H9 (cell line): ENCODE measurements at regions not wholly inside any gene's neighbourhood (a gene's known extent, or its start where the extent isn't known, plus 50 kb on each side); places are given as distances from the start of the nearest gene placed in this dataset.

Experiments used
- DNase-seq: peaks from one replicate; pipeline ENCODE4 v3.0.0-alpha.2; 2017
- H2AFZ ChIP-seq: one replicate; pipeline ENCODE4 v1.6.1; 2013; ENCODE audit warnings: mild to moderate bottlenecking, low read length, control low read depth, moderate library complexity
- H2AK5ac ChIP-seq: 2 replicates; pipeline ENCODE4 v1.6.1; 2013; ENCODE audit warnings: low read length, control low read depth, mixed read lengths; ENCODE audit not compliant: insufficient read length
- H2BK120ac ChIP-seq: one replicate; pipeline ENCODE4 v1.6.1; 2013; ENCODE audit warnings: low read depth, mild to moderate bottlenecking, low read length, control low read depth, inconsistent platforms; ENCODE audit not compliant: poor library complexity, severe bottlenecking
- H2BK12ac ChIP-seq: 2 replicates; pipeline ENCODE4 v1.6.1; 2013; ENCODE audit warnings: low read length, control low read depth, mixed read lengths, low read depth; ENCODE audit not compliant: insufficient read length
- H2BK15ac ChIP-seq: 2 replicates; pipeline ENCODE4 v1.6.1; 2013; ENCODE audit warnings: low read depth, low read length, control low read depth
- H2BK20ac ChIP-seq: one replicate; pipeline ENCODE4 v1.6.1; 2013; ENCODE audit warnings: low read depth, mild to moderate bottlenecking, low read length, control low read depth, inconsistent platforms; ENCODE audit not compliant: poor library complexity, severe bottlenecking
- H2BK5ac ChIP-seq: 2 replicates; pipeline ENCODE4 v1.6.1; 2013; ENCODE audit warnings: low read length, control low read depth, mixed read lengths; ENCODE audit not compliant: insufficient read length
- H3K14ac ChIP-seq: 2 replicates; pipeline ENCODE4 v1.6.1; 2013; ENCODE audit warnings: low read length, control low read depth; ENCODE audit not compliant: insufficient read depth
- H3K18ac ChIP-seq: 2 replicates; pipeline ENCODE4 v1.6.1; 2013; ENCODE audit warnings: low read depth, mild to moderate bottlenecking, mixed read lengths, low read length, control low read depth; ENCODE audit not compliant: insufficient read length
- H3K23ac ChIP-seq: 2 replicates; pipeline ENCODE4 v1.6.1; 2013; ENCODE audit warnings: low read length, control low read depth, mixed read lengths, low read depth; ENCODE audit not compliant: insufficient read length
- H3K23me2 ChIP-seq: 2 replicates; pipeline ENCODE4 v1.6.1; 2013; ENCODE audit warnings: low read depth, mild to moderate bottlenecking, mixed read lengths, low read length, control low read depth; ENCODE audit not compliant: insufficient read length, poor library complexity, severe bottlenecking
- H3K27ac ChIP-seq: 2 replicates; pipeline ENCODE4 v1.5.1; 2013; ENCODE audit warnings: low read length, control low read depth, mixed read lengths, low read depth; ENCODE audit not compliant: insufficient read length
- H3K27me3 ChIP-seq: 2 replicates; pipeline ENCODE4 v1.6.1; 2013; ENCODE audit warnings: low read length, control low read depth, inconsistent platforms; ENCODE audit not compliant: insufficient read depth
- H3K4ac ChIP-seq: 2 replicates; pipeline ENCODE4 v1.6.1; 2013; ENCODE audit warnings: low read depth, mild to moderate bottlenecking, control low read depth, inconsistent platforms, low read length, moderate library complexity
- H3K4me1 ChIP-seq: 2 replicates; pipeline ENCODE4 v1.6.1; 2013; ENCODE audit warnings: low read length, control low read depth, inconsistent platforms; ENCODE audit not compliant: insufficient read depth
- H3K4me2 ChIP-seq: 2 replicates; pipeline ENCODE4 v1.6.1; 2013; ENCODE audit warnings: low read length, control low read depth, mixed read lengths; ENCODE audit not compliant: insufficient read length, insufficient read depth
- H3K56ac ChIP-seq: 2 replicates; pipeline ENCODE4 v1.6.1; 2013; ENCODE audit warnings: low read depth, mild to moderate bottlenecking, mixed read lengths, low read length, control low read depth; ENCODE audit not compliant: insufficient read length
- H3K79me1 ChIP-seq: 2 replicates; pipeline ENCODE4 v1.6.1; 2013; ENCODE audit warnings: low read depth, mild to moderate bottlenecking, moderate library complexity, low read length, control low read depth, inconsistent platforms; ENCODE audit not compliant: insufficient read depth, poor library complexity, severe bottlenecking
- H3K79me2 ChIP-seq: 2 replicates; pipeline ENCODE4 v1.6.1; 2013; ENCODE audit warnings: low read length, control low read depth, inconsistent platforms; ENCODE audit not compliant: insufficient read depth
- H3K9ac ChIP-seq: 2 replicates; pipeline ENCODE4 v1.6.1; 2013; ENCODE audit warnings: low read length, control low read depth, mixed read lengths; ENCODE audit not compliant: insufficient read length; ENCODE audit errors: extremely low read depth
- H3K9me3 ChIP-seq: one replicate; pipeline ENCODE4 v1.6.1; 2013; ENCODE audit warnings: low read depth, low read length, inconsistent platforms; ENCODE audit not compliant: control insufficient read depth
- H3T11ph ChIP-seq: one replicate; pipeline ENCODE4 v1.6.1; 2013; ENCODE audit warnings: mild to moderate bottlenecking, low read length, control low read depth, inconsistent platforms
- H4K20me1 ChIP-seq: one replicate; pipeline ENCODE4 v1.6.1; 2013; ENCODE audit not compliant: control insufficient read depth, insufficient read length, insufficient read depth
- H4K5ac ChIP-seq: 2 replicates; pipeline ENCODE4 v1.6.1; 2013; ENCODE audit warnings: low read depth, mild to moderate bottlenecking, mixed read lengths, low read length, control low read depth; ENCODE audit not compliant: insufficient read length
- H4K8ac ChIP-seq: replicated peaks from 2 replicates; pipeline ENCODE4 v1.6.1; 2013; ENCODE audit warnings: low read length, control low read depth, mixed read lengths, low read depth; ENCODE audit not compliant: insufficient read length
- H4K91ac ChIP-seq: 2 replicates; pipeline ENCODE4 v1.6.1; 2013; ENCODE audit warnings: low read depth, mild to moderate bottlenecking, moderate library complexity, mixed read lengths, low read length, control low read depth; ENCODE audit not compliant: insufficient read length
- H3K27ac Mint-ChIP-seq, 3 experiments: 2 replicates in 2 of 3; 3 replicates in 1 of 3; pipeline ENCODE4 v1.8.0; 2020 to 2021; ENCODE audit warnings: mixed read lengths in 3 of 3, mild to moderate bottlenecking in 1 of 3, moderate library complexity in 1 of 3
- H3K27me3 Mint-ChIP-seq: 2 replicates; pipeline ENCODE4 v1.8.0; 2021; ENCODE audit warnings: low read depth, mild to moderate bottlenecking, moderate library complexity, mixed read lengths
- H3K36me3 Mint-ChIP-seq, 3 experiments: 2 replicates in 2 of 3; 3 replicates in 1 of 3; pipeline ENCODE4 v1.8.0; 2020 to 2021; ENCODE audit warnings: low read depth in 3 of 3, mixed read lengths in 3 of 3; ENCODE audit not compliant: insufficient read depth in 1 of 3
- H3K4me1 Mint-ChIP-seq, 2 experiments: 2 replicates each; pipeline ENCODE4 v1.8.0; 2020; ENCODE audit warnings: mixed read lengths in 2 of 2
- H3K4me3 Mint-ChIP-seq, 2 experiments: 2 replicates in 1 of 2; 3 replicates in 1 of 2; pipeline ENCODE4 v1.8.0; 2020 to 2021; ENCODE audit warnings: mild to moderate bottlenecking in 2 of 2, mixed read lengths in 2 of 2, moderate library complexity in 1 of 2
- H3K9me3 Mint-ChIP-seq, 2 experiments: 2 replicates in 1 of 2; 3 replicates in 1 of 2; pipeline ENCODE4 v1.8.0; 2020; ENCODE audit warnings: mild to moderate bottlenecking in 2 of 2, mixed read lengths in 2 of 2, moderate library complexity in 1 of 2
- CTCF ChIP-seq: fragments of 200-600 bp; sonication (generic); conservative IDR thresholded peaks from 3 replicates; pipeline ENCODE4 v1.8.0; 2021; ENCODE audit warnings: antibody characterized with exemption, mild to moderate bottlenecking
- WGBS: extraction: QIAGEN DNeasy Blood & Tissue Kit; methylation state at CpG from one replicate; pipeline ENCODE4 v1.1.7; 2013; ENCODE audit warnings: missing lambda C conversion rate, low lambda C conversion rate, mixed read lengths; ENCODE audit not compliant: insufficient read length; ENCODE audit errors: extremely low coverage; 5-methylcytosine and 5-hydroxymethylcytosine counted together

GRCh38 chr1:30102605-30103004, 620.8 kb downstream of the MATN1 start:
- Histone ChIP-seq H2BK5ac (no peak overlapping the region), H3K14ac (no peak overlapping the region), H3K79me2 (no peaks in the 10 kb centered on the region), H3K79me1 (no peaks in the 10 kb centered on the region), H2BK120ac (no peak overlapping the region), H2BK15ac (no peak overlapping the region), H3K56ac (no peak overlapping the region), H3K9ac (no peak overlapping the region), H4K20me1 (no peaks in the 10 kb centered on the region), H3K18ac (no peak overlapping the region), H3K9me3 (no peaks in the 10 kb centered on the region), H3K23me2 (no peaks in the 10 kb centered on the region), H2AFZ (no peak overlapping the region), H3K4me2 (no peak overlapping the region), H3K27me3 (no peaks in the 10 kb centered on the region), H2BK20ac (no peak overlapping the region), H3K23ac (no peak overlapping the region), H4K5ac (no peak overlapping the region), H3T11ph (no peak overlapping the region), H4K91ac (no peak overlapping the region), H3K27ac (no peak overlapping the region), H3K4ac (no peak overlapping the region), H4K8ac (no peak overlapping the region), H2AK5ac (no peak overlapping the region), H3K4me1 (no peaks in the 10 kb centered on the region), H2BK12ac (no peak overlapping the region)
- H3K27ac Mint-ChIP-seq: no peak overlapping the region
- peaks cover 18% of the 10 kb centered on the region for H3K27me3 Mint-ChIP-seq
- peaks cover 6 to 25% of the 10 kb centered on the region in 2 experiments; a peak in 3 of 4 replicates for H3K4me1 Mint-ChIP-seq
- WGBS: no CpG with 5 or more reads among the region's 7 CpGs
- peaks cover 3% of the 10 kb centered on the region in 2 experiments; a peak in 3 of 5 replicates for H3K9me3 Mint-ChIP-seq
- peaks cover 0 to 2% (median 0%) of the 10 kb centered on the region in 3 experiments; a peak in 2 of 7 replicates for H3K36me3 Mint-ChIP-seq
- no peak for DNase-seq
- TF ChIP-seq CTCF: no peak
- no peak overlapping the region for H3K4me3 Mint-ChIP-seq
